Right cardiac atrium (tissue), 5 donors: ENCODE measurements at regions not wholly inside any gene's neighbourhood (a gene's known extent, or its start where the extent isn't known, plus 50 kb on each side); places are given as distances from the start of the nearest gene placed in this dataset.
"Not testable (repeated sequence)": the region's sequence is repeated elsewhere in the genome, so short reads cannot be mapped to it uniquely, and the experiment has no call there.

Source experiments
- ATAC-seq, 2 donors: fragments of 200-7000 bp; cut with Tn5 transposase; one replicate each; pipeline versions ENCODE4 v1.8.0 to v1.9.1; 2020; ENCODE audit warnings: moderate library complexity in 2 of 2, mild to moderate bottlenecking in 1 of 2
- DNase-seq, 3 donors: peaks; one replicate each; pipeline ENCODE4 v3.0.0-alpha.2; 2020
- H3K27ac ChIP-seq: one replicate; pipeline ENCODE4 v1.5.1; 2013; ENCODE audit warnings: mild to moderate bottlenecking, low read length, control low read depth, moderate library complexity
- H3K27me3 ChIP-seq: one replicate; pipeline ENCODE4 v1.6.1; 2013; ENCODE audit not compliant: control insufficient read depth, insufficient read depth
- H3K4me1 ChIP-seq: one replicate; pipeline ENCODE4 v1.6.1; 2013; ENCODE audit warnings: low read length; ENCODE audit not compliant: control insufficient read depth, insufficient read depth
- H3K4me3 ChIP-seq: one replicate; pipeline ENCODE4 v1.5.1; 2013; ENCODE audit warnings: low read length, control low read depth
- H3K9me3 ChIP-seq: one replicate; pipeline ENCODE4 v1.6.1; 2013; ENCODE audit warnings: low read length; ENCODE audit not compliant: control insufficient read depth
- WGBS: extraction: QIAGEN DNeasy Blood & Tissue Kit; methylation state at CpG from one replicate; pipeline ENCODE4 v1.1.7; 2013; 5-methylcytosine and 5-hydroxymethylcytosine counted together
- intact Hi-C, 4 donors: fragments of 100-400 bp; cut with DNase I; formaldehyde crosslinking; loops; one replicate each; pipeline versions ENCODE4 v1.11.0 to v1.14.0; 2022 to 2023
- donor health status: healthy with polysubstance abuse.
- donor health status: DM: no; HTN: yes; CAD: no.
- donor health status: DM: no; HTN: no; CAD: no.
- donor health status: DM: no; HTN: yes; CAD: no; lungs with severe emphysema.
- donor health status: DM: yes; HTN: yes; CAD: no.

DNA sequence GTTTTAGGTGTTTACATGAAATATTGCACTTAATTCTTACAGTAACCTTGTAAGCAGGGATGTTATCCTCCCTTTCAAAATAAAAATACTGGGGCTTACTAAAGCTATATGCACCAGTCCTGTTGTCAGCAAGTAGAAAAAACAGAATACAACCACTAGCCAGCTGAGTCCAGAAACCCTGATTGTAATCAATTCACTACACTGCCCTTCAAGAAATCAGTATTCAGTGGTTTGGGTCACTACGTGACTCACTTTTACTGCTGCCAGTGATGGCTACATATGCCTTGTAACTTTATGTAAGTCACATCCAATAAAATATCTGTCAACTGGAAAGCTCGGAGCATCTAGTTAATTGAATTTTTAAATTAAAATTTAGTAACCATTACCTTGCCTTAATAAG lies 376.3 kb upstream of the DEPDC1 start:
- H3K27me3 ChIP-seq, result no peaks in the 10 kb centered on the region
- no peak overlapping the region for H3K27ac ChIP-seq
- H3K4me1 ChIP-seq, result no peaks in the 10 kb centered on the region
- H3K4me3 ChIP-seq, result no peak overlapping the region
- DNase-seq, result no peak
- no peak for ATAC-seq
- WGBS, result 78% methylated on average over 2 of the region's 2 CpGs
- intact Hi-C loops, result no loop called here
- H3K9me3 ChIP-seq, result no peaks in the 10 kb centered on the region

DNA sequence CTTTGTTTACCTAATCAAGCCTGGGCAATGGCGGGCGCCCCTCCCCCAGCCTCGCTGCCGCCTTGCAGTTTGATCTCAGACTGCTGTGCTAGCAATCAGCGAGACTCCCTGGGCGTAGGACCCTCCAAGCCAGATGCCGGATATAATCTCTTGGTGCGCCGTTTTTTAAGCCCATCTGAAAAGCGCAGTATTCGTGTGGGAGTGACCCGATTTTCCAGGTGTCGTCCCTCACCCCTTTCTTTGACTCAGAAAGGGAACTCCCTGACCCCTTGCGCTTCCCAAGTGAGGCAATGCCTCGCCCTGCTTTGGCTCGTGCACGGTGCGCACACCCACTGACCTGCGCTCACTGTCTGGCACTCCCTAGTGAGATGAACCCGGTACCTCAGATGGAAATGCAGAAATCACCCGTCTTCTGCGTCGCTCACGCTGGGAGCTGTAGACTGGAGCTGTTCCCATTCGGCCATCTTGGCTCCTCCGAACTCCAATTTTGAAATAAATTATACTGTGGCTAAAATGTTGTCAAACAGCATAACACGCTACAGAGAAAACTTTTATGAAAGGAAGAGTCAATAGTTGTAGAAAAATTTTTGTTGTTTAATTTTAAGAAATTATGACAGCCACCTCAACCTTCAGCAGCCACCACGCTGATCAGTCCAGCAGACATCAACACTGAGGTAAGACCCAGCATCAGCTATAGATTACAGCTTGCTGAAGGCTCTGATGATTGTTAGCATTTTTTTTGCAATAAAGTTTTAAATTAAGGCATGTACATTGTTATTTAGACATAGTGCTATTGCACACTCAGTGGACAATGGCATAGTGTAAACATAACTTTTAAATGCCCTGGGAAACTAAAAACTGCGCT lies 384.7 kb upstream of the DEPDC1 start:
- H3K4me1 ChIP-seq, H3K27me3 ChIP-seq, H3K9me3 ChIP-seq, H3K27ac ChIP-seq, H3K4me3 ChIP-seq, DNase-seq, ATAC-seq, intact Hi-C loops: not testable (repeated sequence)
- 87% methylated on average over 27 of the region's 29 CpGs for WGBS

DNA sequence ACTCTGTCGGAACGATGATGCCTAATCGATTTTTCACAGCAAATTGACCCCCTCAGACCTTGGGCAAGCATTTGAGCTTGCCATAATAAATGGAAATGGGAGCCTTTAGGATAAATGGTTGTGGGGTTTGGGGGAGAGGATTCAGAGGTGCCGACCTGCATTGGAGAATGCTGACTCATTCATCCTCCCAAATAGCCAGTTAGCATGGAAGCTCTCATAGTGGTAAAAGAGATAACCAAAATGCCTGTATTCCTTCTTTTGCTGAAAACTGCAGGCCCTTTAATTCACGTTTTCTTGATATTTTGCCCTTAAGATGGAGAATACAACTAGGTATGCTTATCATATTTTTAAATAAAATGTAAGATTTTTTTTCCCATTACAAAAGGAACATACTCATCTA lies 392.6 kb upstream of the DEPDC1 start:
- ATAC-seq (no peak), DNase-seq (no peak)
- intact Hi-C loops, result no loop called here
- H3K4me1 ChIP-seq, result no peaks in the 10 kb centered on the region
- WGBS, result 78% methylated on average over 5 of the region's 5 CpGs
- H3K9me3 ChIP-seq, result no peaks in the 10 kb centered on the region
- no peak overlapping the region for H3K27ac ChIP-seq
- H3K4me3 ChIP-seq, result no peak overlapping the region
- H3K27me3 ChIP-seq, result no peaks in the 10 kb centered on the region

DNA sequence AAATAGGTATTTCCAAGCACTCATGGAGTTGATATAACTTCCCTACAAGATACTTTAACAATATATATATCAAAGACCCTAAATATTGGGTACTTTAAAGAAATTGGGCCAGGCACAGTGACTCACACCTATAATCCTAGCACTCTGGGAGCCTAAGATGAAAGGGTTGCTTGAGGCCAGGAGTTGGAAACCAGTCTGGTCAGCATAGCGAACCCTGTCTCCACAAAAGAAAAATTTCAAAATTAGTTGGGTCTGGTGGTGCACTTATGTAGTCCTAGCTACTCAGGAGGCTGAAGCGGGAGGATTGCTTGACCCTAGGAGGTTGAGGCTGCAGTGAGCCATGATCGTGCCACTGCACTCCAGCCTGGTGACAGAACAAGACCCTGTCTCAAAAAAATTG lies 393.9 kb upstream of the DEPDC1 start:
- ATAC-seq, result no peak
- no peak for DNase-seq
- Histone ChIP-seq H3K27ac (no peak overlapping the region), H3K9me3 (no peaks in the 10 kb centered on the region), H3K4me1 (no peaks in the 10 kb centered on the region), H3K27me3 (no peaks in the 10 kb centered on the region), H3K4me3 (no peak overlapping the region)
- WGBS, result 89% methylated on average over 3 of the region's 3 CpGs
- intact Hi-C loops, result no loop called here

DNA sequence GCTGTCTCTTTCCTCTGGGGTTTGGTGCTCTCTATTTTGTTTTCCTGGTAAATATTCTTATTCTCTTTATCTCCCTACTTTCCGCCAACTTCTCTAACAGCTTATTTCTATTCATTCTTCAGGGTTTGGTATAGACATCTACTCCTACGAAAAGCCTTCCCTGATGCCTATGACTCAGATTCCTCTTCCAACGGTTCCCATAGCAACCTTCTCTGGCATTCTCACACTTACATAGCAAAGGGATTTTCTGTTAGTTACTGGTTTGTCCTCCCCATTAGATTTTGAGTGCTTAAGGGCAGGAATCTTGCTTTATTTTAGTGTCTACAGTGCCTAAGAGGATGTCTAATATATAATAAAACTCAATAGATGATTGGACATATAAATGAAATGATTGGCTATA lies 407.6 kb upstream of the DEPDC1 start:
- no peaks in the 10 kb centered on the region for H3K27me3 ChIP-seq
- peaks cover under 1% of the 10 kb centered on the region for H3K9me3 ChIP-seq
- no peak overlapping the region for H3K4me3 ChIP-seq
- no peak for DNase-seq
- no peak overlapping the region for H3K27ac ChIP-seq
- 60% methylated on average over 3 of the region's 3 CpGs for WGBS
- no peak for ATAC-seq
- H3K4me1 ChIP-seq, result no peaks in the 10 kb centered on the region
- intact Hi-C loops, result no loop called here

DNA sequence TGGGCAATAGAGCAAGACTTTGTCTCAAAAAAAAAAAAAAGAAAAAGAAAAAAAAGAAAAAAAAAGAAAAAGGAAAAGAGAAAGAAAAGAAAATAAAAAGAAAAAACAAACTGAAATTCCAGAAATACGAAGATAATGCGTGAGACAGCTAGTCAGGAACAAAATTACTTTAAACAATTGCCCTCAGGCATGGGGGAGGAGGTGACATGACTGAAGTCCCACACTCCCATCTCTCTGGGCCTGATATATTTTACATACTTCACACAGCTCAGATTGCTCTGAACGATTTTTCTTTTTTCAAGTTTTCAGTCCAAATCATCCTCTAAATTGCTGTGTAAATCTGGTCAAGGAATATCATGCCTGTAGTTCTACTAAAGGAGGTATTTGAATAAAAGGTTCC lies 409.5 kb upstream of the DEPDC1 start:
- DNase-seq (no peak), ATAC-seq (no peak)
- Histone ChIP-seq H3K27ac (no peak overlapping the region), H3K4me1 (no peaks in the 10 kb centered on the region), H3K9me3 (peaks cover 3% of the 10 kb centered on the region), H3K4me3 (no peak overlapping the region), H3K27me3 (no peaks in the 10 kb centered on the region)
- intact Hi-C loops, result no loop called here
- 81% methylated on average over 3 of the region's 3 CpGs for WGBS

DNA sequence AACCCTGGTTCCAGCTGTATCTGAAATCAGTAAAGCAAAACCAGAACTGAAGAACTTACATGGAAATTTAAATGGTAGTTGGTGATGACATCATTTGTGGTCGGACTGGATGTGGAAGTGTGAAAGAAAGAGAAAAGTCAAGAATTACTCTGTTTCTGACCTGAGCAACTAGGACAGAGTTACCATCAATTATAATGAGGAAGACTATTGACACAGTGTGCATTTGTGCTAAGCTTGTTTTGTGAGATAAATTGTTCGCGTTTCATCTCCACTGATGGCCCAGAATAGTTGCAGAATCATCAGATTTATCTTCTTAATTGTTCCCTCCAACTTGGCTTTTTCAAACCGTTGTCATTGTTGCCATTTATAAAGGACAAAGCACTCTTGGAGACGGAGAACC lies 410.6 kb upstream of the DEPDC1 start:
- intact Hi-C loops, result no loop called here
- no peaks in the 10 kb centered on the region for H3K4me1 ChIP-seq
- no peaks in the 10 kb centered on the region for H3K27me3 ChIP-seq
- WGBS, result 79% methylated on average over 5 of the region's 5 CpGs
- H3K9me3 ChIP-seq, result peaks cover 3% of the 10 kb centered on the region
- H3K27ac ChIP-seq, result no peak overlapping the region
- DNase-seq (no peak), ATAC-seq (no peak)
- H3K4me3 ChIP-seq, result no peak overlapping the region

DNA sequence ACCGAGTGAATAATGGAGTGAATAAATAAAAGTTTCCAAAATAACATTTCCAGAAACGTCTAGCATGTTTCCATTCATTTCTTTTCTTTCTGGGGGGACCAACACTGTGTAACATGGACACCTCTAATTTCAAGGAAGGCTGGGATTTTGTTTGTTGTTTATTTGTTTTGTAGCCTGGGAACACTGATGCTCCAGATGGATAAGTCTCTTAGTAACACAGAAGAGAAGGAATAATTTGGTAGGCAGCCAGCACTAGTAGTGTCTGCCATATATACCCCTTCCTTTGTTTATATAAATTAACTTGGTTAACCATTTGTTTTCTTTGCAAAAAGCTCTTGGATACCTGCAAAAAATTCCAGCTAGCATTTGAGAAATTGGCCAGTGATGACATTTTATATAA lies 411.4 kb upstream of the DEPDC1 start:
- ATAC-seq (no peak), DNase-seq (no peak)
- Histone ChIP-seq H3K27me3 (no peaks in the 10 kb centered on the region), H3K9me3 (peaks cover 3% of the 10 kb centered on the region), H3K4me3 (no peak overlapping the region), H3K4me1 (no peaks in the 10 kb centered on the region), H3K27ac (no peak overlapping the region)
- intact Hi-C loops, result no loop called here
- WGBS, result 56% methylated on average over 2 of the region's 2 CpGs

DNA sequence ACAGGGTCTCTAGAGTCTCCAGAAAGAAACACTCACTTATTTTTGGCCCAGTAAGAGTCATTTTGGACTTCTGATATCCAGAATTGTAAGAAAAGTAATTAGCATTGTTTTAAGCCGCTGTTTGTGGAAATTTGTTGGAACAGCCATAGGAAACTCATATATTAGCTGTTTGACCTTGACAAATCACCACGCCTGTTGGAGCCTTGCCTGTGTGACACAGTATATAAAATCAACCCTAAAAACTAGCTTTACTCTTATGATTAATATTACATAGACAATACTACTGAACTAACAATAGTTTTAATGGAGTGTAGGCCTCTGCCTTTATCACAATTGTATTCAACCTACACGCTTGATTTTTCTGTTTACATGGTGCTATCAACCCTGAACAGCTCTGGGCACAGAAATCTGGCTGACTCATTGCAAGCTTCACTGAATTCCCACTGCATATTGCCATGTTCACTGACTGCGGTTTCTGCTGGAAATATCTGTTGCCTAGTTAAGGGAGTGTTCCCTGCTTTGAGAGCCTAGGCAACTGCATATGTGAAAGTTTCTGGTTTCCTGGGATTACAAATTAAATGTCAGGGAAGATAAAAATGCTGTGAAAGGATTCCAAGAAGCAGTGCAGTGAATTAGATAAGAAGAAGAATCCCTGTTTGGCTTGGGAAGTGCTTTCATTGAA lies 419.5 kb upstream of the DEPDC1 start:
- Histone ChIP-seq H3K27ac (no peak overlapping the region), H3K9me3 (no peaks in the 10 kb centered on the region), H3K4me1 (no peaks in the 10 kb centered on the region), H3K27me3 (no peaks in the 10 kb centered on the region), H3K4me3 (no peak overlapping the region)
- ATAC-seq, result peak; percentile 87 to 93
- intact Hi-C loops, result no loop called here
- DNase-seq, result peak in 1 of 3 donors; percentile 14
- 30% methylated on average over 4 of the region's 4 CpGs for WGBS

DNA sequence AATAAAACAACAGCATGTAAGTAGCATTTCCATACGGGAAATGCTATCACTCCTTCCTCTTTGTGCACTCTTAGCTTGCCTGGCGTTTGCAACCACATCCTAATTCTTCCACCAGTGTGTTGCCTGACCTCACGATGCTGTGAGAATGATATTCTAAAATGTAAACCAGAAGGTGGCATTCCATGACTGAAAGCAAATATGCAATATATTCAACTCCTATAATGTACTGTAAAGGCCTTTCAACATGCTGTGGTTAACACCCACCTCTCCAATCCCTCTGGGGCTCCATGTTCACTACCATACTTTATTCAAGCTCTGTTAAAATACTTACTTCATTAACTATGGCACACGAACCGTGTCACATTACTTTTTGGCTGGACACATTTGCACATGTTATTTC lies 420.6 kb upstream of the DEPDC1 start:
- intact Hi-C loops, result no loop called here
- Histone ChIP-seq H3K9me3 (no peaks in the 10 kb centered on the region), H3K27me3 (no peaks in the 10 kb centered on the region), H3K4me1 (no peaks in the 10 kb centered on the region), H3K4me3 (no peak overlapping the region), H3K27ac (no peak overlapping the region)
- ATAC-seq, result no peak
- DNase-seq, result no peak
- WGBS, result 39% methylated on average over 5 of the region's 5 CpGs

DNA sequence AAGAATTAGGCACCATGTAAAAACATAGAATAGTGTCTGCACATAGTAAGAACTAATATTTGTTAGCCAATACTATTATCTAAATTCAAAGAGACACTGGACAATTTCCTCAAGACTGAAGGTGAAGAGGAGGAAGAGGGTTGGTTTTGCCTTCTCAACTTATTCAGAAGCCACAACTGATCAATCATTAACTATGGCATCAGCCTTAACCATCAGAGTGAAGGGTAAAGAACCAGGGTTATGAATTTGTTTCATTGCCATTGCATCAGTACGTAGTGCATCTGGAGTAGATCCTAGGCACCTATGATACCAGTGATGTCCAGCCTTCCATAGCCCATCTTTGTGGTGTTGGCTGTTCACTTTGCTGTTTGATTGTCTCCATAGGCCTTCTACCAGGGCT lies 421.7 kb upstream of the DEPDC1 start:
- Histone ChIP-seq H3K4me1 (no peaks in the 10 kb centered on the region), H3K27me3 (no peaks in the 10 kb centered on the region), H3K9me3 (no peaks in the 10 kb centered on the region), H3K4me3 (no peak overlapping the region), H3K27ac (no peak overlapping the region)
- no peak for DNase-seq
- WGBS, result 94% methylated on average over 1 of the region's 1 CpG
- intact Hi-C loops, result no loop called here
- ATAC-seq, result no peak
